Activated CD4-positive, alpha-beta T cell treated with anti-CD3 and anti-CD28 coated beads, Interleukin-2, Interleukin-6, amounts not matched to agents 100 ng/mL and 50 ng/mL, durations not matched to agents 16 hours and 8 hours (primary cell): ENCODE measurements at regions not wholly inside any gene's neighbourhood (a gene's known extent, or its start where the extent isn't known, plus 50 kb on each side); places are given as distances from the start of the nearest gene placed in this dataset.

Experiments used
- DNase-seq: peaks from one replicate; pipeline ENCODE4 v3.0.0-alpha.2; 2020

DNA sequence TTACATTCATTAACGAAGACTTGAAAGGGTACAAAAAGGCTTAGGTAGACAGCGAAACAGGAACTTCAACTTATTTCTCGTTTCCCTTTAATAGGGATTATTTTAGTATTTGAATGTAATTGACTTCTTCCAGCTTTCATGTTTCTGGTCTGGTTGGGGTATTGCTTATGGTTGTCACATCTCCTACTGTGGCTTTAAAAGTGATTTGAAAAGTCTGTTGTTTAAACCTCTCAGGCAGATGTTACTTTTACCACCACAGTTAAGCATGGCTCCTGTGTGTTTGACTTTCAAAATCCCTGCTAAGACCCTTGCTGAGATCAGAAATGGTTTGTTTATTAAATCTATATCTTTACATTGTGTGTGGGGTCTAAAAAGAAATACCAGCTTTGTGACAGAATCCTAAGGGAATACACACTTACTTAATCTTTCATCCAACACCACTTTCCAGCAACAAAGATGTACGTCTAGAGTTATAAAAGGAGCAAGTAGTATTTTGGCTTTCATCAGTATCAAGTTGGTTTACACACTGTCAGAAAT lies 661.2 kb downstream of the FAT4 start:
- no peak for DNase-seq

DNA sequence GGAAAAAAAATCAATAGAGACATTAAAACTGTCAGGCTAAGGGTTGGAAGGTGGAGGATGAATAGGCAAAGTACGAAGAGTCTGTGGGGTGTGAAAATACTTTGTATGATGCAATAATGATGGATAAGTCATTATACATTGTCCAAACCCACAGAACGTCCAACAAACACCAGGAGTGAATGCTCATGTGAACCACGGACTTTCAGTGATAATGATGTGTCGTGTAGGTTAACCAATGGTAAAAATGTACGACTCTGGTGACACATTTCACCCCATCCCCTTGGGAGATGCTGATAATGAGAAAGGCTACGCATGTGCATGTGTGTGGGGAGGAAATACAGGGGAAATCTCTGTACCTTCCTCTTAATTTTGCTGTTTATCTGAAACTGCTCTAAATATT lies 665.2 kb downstream of the FAT4 start:
- DNase-seq: no peak

DNA sequence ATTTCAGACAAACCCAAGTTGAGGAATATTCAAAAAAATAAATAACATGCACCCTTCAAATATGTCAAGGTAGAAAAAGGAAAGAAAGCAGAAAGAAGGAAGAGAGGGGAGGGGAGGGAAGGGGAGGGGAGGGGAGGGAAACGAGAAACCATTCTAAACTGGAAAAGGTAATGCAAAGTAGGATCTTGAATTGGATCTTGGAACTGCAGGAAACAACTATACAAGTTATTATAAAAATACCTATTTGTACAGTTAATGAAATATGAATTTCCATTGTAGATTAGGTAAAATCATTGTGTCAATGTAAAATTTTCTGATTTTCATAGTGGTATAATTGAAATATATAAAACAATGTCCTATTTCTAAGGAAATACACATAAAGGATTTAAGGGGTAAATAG lies 668.4 kb downstream of the FAT4 start:
- no peak for DNase-seq

DNA sequence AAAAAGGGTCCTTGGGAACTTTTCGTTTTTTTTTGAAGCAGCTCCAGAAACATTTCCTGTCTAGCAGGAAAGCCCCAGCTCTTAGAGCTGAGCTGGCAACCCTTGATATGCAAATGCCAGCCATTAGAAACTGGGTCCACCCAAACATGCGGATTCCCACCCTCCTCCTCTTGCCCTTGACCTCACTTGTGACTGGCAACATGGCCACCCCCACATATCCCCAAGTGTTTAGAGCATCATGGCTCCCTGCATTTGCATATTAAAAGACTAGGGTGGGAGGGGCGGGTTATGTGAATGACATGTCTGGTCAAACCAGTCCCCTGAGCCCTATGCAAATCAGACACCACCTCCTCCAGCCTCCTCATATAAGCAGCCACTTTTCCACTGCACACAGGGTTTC lies 671.1 kb downstream of the FAT4 start:
- DNase-seq: no peak

DNA sequence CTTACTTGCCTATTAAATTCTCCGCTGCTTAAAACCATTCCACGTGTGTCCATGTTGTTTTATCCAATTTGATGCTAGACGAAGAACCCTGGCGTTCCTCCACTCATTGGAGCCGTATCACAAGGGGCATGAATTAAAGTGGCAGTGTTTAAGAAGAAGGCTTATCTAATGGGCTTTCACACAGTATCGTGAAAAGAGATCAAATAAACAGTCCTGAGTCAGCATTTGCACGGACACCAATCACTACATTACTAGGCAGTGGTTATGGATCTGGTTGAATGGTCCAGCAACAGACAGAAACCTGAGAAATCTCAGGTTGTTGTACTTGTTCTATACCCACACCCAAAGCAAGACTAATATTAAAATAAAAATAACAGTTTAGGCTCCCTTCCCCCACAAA lies 671.6 kb downstream of the FAT4 start:
- DNase-seq: no peak

DNA sequence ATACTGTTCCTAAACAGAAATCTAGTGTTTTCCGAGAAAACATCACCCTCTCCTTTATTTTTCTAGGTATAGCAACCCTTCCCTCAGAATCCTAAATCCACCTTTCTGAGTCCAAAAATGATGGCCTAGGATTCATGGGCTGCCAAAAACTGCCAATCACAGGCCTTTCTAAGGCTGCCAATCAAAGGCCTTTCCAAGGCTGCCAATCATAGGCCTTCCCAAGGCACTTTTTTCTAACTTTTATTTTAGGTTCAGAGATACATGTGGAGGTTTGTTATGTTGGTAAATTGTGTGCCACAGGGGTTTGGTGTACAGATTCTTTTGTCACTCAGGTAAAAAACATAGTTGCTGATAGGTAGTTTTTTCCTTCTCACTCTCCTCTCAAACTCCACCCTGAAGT lies 673.7 kb downstream of the FAT4 start:
- DNase-seq: no peak

DNA sequence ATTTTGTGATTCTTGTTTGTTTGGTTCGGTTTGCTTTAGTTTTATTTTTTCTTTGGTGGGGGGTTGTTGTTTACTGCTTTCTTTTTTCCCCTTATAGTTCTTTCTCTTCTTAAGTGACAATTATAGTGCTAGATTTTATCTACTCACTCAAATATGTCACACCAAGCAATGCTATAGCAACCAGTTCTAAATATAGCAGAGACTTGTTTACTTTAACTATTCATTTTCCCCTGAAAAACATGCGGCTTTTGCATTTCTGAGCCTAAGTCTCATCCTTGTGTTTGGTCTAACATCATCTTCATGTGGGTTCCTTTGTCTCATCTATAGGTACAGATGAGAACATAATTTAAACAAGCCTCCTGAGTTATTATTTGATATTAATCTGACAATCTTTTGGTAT lies 676.6 kb downstream of the FAT4 start:
- DNase-seq: no peak

DNA sequence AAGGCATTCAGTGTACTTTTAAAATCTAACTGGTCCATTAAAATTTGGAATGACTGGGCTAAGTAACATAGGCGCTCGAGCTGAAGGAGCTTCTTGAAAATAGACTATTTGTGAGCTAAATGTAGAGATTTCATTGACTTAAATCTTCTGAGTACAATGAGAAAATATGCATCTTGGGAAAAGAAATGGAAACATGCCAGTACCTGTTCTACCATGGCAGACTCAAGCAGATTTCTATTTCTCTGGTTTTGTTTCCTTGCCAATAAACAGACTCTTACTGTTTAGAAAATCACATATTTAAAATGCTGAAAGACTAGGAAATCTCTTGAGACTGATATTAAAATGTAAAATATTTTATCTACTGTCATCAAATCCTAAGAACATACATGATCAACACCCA lies 678.1 kb downstream of the FAT4 start:
- DNase-seq: no peak

DNA sequence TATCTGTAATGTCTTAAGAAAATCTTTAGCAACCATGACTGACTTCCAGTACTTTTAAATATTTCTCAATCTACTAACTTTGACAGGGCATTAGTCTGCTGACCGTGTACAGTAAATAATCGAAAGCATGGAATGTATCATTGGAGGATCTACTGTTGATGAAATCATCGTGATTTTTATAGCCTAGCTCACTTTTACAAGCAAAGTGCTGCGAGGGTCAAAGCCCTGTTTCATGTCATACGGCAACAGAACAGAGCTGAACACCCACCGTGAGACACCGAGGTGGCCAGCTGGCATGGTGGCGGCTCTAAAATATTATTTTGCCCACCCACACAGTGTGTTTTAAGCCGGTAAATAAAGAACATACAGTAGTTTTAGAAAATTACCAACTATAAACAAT lies 679.3 kb downstream of the FAT4 start:
- no peak for DNase-seq

DNA sequence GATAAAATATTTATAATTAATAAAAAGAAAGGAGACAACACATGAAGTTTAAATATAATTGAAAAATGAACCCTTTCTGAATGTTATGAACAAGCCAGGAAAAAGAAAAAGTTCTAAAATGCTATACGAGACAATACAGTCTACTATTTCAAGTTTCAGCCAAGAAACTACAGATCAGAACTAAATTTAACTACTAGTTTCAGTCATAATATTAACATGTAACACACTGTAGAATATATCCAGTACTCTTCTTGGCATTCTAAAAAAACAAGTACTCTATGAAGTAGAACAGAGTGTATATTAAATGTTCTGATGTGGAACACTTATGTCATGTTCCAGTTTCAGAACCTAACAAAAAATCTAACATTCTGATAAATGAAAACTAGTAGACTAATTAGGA lies 679.7 kb downstream of the FAT4 start:
- DNase-seq: no peak

DNA sequence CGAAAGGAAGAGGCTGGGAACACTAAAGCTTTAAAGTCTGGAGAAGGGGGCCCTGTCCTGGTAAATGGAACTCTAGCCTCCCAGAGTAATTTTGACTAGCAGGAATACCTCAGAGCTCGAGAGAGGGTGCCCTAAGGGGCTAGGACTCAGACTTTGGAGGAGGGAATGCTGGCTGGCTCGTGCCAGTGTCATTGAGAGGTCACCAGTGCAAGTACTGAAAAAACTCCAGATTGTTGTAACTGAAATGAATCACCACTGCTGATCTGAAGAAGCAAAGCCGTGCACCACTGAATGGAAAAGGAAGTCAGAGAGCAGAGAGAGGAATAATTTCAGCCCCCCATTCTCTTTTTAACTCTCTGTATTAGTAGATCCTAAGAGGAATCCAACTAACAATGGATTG lies 690.2 kb downstream of the FAT4 start:
- DNase-seq: no peak

DNA sequence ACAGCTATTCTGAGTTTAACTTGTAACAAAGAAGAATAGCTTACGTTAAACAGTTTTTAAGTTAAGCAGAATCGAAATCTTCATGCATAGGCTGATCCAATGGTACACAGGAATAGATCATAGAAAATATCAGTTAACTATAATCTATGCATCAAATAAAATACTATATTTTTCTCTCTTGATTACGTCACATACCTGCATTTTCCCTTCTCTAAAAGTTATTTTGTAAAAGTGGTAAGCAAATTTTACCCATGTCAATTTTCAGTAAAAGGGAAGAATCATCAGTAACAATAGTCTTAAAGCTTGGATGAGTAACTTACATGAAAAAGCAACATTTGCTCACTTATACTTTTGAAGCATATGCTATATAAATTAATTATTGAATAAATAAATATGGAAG lies 692.4 kb downstream of the FAT4 start:
- DNase-seq: no peak

DNA sequence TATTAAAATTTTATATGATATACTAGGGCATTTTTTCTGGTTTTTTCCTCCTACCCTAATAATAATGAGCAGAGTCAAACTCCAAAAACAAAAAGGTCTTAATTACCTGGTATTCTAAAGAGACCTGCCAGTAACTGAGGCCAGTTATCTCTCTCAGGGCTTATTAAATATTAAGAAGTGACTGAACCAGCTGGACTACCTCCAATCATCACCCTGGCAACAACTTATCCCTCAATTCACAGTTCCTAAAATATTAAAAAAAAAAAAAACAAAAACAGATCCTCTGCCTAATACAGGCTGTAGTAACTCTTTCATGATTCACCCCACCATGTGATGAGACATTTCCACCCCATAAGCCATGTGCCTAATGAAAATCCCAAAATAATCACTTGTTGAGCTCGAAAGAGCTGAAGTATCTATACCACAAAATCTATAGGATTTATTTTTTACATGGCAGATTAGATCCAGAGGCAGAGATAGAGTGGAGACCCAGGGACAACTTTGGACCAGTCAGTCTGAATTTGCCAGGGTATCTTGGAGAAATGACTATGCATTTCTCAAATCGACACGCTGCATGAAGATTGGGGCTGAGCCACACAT lies 698.0 kb downstream of the FAT4 start:
- no peak for DNase-seq

DNA sequence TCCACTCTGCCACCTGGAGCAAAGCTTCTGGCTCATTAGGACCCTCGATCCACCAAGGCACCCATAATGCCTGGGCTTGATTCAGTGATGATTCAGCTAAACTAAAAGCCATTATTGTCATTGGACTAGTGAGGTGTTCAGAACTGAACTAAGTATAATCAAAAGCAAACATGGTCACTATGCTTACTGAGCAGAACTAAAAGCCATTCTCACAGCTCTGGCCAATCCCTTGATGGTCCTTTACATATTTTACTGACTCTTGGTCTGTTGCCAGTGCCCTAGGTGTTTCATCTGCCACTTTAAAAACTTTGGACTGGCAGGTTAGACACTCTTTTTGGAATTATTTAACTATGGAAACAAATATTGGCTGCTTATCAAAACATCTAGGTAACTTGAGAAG lies 703.5 kb downstream of the FAT4 start:
- no peak for DNase-seq

DNA sequence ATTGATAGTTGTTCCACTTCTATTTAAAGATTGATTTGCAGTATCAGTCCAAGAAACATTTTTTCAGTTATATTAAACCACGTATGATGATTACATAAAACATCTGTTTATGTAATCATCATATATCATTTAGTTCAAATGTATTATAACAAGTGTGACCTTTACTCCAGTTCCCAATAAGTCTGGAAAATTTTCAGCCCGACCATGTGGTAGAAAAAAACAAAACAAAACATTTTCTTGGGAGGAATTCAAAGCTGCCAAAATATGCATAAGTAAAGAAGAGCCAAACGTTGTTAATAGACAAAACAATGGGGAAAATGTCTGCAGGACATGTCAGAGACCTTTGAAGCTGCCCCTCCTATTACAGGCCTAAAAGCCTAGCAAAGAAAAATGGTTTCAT lies 709.1 kb downstream of the FAT4 start:
- DNase-seq: no peak

DNA sequence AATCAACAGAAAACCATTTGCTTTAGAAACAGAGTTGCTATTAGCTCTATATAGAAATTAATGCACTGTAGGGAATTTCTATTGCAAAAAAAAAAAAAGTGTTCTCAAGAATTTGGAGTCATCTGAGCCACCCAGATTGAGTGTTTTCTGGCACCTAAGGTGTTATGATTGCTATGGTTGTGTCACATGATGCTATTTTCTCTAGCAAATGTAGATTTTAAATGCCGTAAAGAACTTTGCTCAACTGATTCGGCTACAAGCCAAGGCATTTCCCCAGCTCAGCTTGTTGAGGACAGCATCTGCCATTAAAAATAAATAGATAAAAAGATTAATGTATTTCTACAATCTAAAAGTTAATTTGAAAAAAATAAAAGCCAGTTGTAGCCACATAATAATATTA lies 712.8 kb downstream of the FAT4 start:
- no peak for DNase-seq

DNA sequence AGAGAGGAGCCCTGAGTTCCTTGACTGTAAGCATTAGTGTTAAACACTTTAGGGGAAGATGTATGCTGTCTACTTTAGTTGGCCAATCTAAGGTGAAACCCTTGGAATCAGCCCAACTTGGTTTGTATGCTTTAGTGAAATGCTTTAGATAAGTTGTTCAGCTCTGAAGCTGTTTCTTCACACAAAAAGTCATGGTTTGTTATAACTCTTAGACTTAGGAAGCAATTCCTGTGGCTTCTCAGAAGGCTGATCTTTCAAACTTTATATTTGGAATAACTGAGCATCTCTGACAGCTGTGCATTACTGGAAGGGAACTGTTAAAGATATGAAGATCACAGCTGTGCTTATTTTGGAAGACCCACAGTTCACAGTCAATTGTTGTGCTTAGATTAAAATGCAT lies 714.1 kb downstream of the FAT4 start:
- no peak for DNase-seq

DNA sequence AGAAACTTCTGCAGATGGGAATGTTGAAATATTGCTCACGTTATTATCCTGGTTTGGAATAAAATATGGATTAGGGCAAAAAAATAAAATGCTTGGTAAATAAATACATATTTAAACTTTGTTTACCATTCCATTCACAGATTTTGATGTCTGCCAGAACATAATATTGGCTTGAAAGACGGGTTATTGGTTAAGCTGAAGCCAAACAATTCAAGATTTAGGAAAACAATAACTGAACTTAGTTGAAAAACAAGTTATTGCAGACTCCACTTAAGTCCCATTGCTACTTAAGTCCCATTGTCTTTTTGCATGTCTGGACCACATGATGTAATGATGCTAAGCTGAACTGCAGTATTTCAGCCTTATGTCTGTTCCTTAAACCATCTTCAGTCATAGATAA lies 722.5 kb downstream of the FAT4 start:
- no peak for DNase-seq

DNA sequence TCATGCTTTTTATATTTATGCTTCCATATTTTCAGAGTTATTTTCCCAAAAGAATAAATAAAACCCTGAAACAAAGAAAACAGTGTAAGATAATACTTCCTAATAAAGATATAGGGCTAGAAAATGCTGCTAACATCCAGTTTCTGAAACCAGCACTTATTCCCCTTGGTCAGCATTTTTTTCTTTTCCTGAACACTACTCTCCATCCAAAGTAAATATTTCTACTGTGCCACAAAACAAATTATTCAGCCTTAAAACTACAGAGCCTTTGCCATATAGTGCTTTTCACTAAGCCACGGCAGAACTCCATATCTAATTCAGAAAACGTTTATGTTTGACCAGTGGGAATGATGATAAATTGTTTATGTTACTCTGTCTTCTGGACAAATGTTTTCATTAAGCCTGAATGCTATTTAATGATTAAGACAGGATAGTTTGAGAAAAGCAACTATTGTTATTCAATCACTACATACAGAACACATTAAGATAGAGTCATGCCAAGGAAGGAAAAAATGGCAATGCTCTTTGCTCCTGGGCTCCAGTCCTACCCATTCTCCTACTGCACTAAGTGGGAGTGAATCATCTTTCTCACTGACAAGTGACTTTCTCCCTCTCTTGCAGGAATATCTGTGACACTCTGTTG lies 723.9 kb downstream of the FAT4 start:
- no peak for DNase-seq

DNA sequence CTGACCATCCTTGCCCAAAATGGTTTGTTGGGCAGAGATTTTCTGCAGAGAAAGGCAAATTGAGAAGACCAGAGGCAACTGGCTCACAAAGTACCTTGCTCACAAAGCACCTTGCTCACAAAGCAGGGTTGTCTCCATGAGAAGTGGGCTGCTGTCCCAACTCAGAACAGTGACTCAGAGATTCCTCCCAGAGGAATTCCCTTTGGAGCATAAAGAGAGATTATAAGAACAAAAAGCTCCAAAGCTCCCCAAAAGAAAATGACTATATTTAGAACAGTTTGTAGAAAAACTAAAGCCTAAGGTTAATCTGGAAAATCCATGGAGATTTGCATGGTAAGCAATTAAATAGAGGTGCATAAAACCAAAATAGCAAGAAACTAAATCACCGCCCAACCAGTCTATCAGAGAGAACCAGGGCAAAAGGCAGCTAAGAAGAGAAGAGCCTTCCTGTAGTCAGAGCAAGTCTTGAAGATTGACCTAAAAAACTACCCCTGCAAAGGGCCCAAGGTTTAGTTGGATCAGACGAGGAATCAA lies 731.4 kb downstream of the FAT4 start:
- no peak for DNase-seq

DNA sequence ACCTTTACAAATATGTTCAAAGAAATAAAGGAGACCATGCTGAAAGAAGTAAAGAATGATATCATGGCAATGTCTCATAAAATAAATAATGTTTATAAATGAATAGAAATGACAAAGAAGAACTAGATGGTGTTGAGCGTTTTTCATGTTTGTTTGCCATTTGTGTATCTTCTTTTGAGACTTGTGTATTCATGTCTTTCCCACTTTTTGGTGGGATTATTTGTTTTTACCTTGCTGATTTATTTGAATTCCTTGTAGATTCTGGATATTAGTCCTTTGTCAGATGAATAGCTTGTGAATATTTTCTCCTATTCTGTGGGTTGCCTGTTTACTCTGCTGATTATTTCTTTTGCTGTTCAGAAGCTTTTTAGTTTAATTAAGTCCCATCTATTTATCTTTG lies 732.4 kb downstream of the FAT4 start:
- no peak for DNase-seq

DNA sequence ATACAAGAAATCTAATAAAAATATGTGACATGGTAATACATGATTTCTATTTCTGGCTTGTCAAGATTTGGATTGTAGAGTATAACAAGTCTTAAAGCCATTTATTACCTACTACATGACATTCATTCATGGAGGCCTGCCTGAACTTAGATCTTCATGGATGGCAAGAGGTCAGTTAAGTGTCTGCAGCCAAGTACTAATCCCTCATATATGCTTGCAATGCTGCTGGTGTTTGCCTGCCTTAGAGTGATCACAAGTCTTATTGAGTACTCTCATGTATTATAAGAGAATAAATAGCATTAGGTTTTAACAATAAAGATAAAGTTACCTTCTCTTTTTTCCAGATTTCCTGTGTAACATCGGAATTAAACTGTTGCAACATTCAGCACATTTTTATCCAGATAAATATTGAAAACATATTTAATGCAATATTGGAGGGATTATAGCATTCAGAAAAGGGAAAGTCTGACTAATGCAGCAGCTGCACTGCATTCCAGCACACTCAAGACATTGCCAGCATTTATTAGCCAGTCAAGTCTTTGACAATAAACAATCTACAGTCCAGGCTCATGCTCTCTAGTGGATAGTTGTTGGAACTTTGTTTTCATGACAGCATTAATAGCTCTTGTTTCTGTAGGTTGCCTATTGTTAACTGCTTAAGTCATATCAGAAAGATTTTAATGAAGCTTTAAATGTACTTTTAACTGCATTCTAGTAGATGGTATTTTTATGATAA lies 737.1 kb downstream of the FAT4 start:
- no peak for DNase-seq

DNA sequence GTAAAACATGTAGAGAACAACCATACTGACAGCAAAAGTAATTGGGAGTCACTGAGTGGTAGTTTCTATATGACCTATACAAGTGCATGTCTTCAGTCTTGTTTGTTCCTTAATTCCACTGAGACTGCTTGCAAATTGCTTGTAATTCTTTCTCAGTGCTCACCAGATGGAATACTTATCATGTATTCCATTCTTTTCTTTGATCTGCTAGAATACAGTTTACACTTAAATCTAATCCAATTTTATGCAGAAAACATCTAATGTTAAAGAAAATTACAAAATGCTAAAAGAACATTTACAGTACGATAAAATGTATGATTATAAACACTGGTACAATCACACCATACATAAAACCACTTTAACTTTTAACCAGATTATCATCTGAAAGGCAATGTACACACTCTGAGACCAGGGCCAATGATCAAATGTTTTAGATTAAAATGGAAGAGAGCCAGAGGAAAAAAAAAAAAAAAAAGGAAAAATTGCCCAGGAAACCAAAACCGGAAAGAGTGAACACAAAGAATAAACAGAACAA lies 741.4 kb downstream of the FAT4 start:
- no peak for DNase-seq

DNA sequence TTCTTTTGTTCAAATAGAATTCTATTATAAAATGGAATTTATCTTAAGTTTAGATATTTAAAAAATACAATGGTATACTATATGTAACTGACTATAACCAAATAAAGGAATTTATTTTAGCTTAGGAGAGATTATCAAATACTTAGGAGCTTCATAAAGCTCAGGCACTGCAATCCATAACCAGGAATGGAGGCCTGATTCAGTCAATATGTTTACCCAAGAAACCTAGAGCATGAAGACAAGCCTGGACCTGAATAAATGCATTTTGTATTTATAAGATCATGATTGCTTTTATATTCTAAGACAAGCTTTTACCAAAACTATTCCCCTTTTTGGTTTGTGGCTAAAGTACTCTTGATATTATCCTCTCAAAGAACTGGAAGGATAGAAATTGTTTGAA lies 742.6 kb downstream of the FAT4 start:
- no peak for DNase-seq
